HG03103 (cell line): ENCODE measurements at regions not wholly inside any gene's neighbourhood (a gene's known extent, or its start where the extent isn't known, plus 50 kb on each side); places are given as distances from the start of the nearest gene placed in this dataset.
"Not testable (repeated sequence)": the region's sequence is repeated elsewhere in the genome, so short reads cannot be mapped to it uniquely, and the experiment has no call there.

Source experiments
- ATAC-seq: cut with Tn5 transposase; IDR thresholded peaks from one replicate; pipeline ENCODE4 v1.9.1; 2021; ENCODE audit warnings: low read depth; ENCODE audit not compliant: unreplicated experiment

GRCh38 chr15:39009740-39010139 lies 445.1 kb upstream of the RASGRP1 start:
- ATAC-seq, result no peak

- ATAC-seq, result not testable (repeated sequence)
Measured at GRCh38 chr15:39011066-39011465, 446.5 kb upstream of the RASGRP1 start.

GRCh38 chr15:39013262-39013661 lies 448.6 kb upstream of the RASGRP1 start:
- no peak for ATAC-seq

- ATAC-seq, result no peak
Measured at GRCh38 chr15:39014682-39015081, 450.1 kb upstream of the RASGRP1 start.

GRCh38 chr15:39016706-39017105 lies 452.1 kb upstream of the RASGRP1 start:
- no peak for ATAC-seq

GRCh38 chr15:39018966-39019365 lies 454.4 kb upstream of the RASGRP1 start:
- ATAC-seq, result no peak

GRCh38 chr15:39021341-39021740 lies 456.7 kb upstream of the RASGRP1 start:
- no peak for ATAC-seq

GRCh38 chr15:39022532-39023305 lies 458.1 kb upstream of the RASGRP1 start:
- no peak for ATAC-seq

GRCh38 chr15:39025321-39025720 lies 460.7 kb upstream of the RASGRP1 start:
- ATAC-seq, result no peak

GRCh38 chr15:39025881-39026280 lies 461.3 kb upstream of the RASGRP1 start:
- ATAC-seq, result no peak

GRCh38 chr15:39028069-39028468 lies 463.5 kb upstream of the RASGRP1 start:
- ATAC-seq, result no peak

GRCh38 chr15:39029741-39030140 lies 465.1 kb upstream of the RASGRP1 start:
- ATAC-seq, result no peak

GRCh38 chr15:39030291-39031070 lies 465.9 kb upstream of the RASGRP1 start:
- ATAC-seq, result no peak

GRCh38 chr15:39031596-39031995 lies 467.0 kb upstream of the RASGRP1 start:
- no peak for ATAC-seq

GRCh38 chr15:39034816-39035215 lies 470.2 kb upstream of the RASGRP1 start:
- no peak for ATAC-seq

GRCh38 chr15:39037611-39038010 lies 473.0 kb upstream of the RASGRP1 start:
- ATAC-seq, result not testable (repeated sequence)

- no peak for ATAC-seq
Measured at GRCh38 chr15:39040861-39041260, 476.2 kb upstream of the RASGRP1 start.

- no peak for ATAC-seq
Measured at GRCh38 chr15:39041979-39042495, 477.4 kb upstream of the RASGRP1 start.

- no peak for ATAC-seq
Measured at GRCh38 chr15:39051626-39052322, 487.2 kb upstream of the RASGRP1 start.

- no peak for ATAC-seq
Measured at GRCh38 chr15:39052323-39052705, 487.7 kb upstream of the RASGRP1 start.

GRCh38 chr15:39053480-39053879 lies 488.9 kb upstream of the RASGRP1 start:
- no peak for ATAC-seq
